Inferior parietal cortex (tissue), 1 donor: ENCODE measurements at regions not wholly inside any gene's neighbourhood (a gene's known extent, or its start where the extent isn't known, plus 50 kb on each side); places are given as distances from the start of the nearest gene placed in this dataset.
"Not testable (repeated sequence)": the region's sequence is repeated elsewhere in the genome, so short reads cannot be mapped to it uniquely, and the experiment has no call there.

ENCODE experiments used
- DNase-seq: peaks from one replicate; pipeline ENCODE4 v3.0.0-alpha.2; 2016; ENCODE audit errors: extremely low spot score

DNA sequence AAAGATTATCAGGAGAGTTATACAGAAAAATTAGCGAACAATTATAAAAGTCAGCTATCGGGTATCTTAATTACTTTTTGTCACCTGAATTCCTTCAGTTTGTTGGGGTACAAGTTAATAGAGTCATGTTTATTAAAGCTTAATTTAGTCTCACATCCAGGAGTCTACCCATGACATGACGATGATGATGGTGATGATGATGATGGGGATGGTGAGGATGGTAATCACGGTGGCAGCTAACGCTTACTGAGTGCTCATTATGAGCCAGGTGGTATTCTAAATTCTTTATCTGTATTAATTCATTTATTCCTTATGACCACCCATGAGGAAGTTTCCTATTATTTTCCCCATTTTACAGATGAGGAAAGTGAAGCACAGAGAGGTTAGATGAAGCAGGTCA lies 208.6 kb upstream of the KIF2A start:
- no peak for DNase-seq

DNA sequence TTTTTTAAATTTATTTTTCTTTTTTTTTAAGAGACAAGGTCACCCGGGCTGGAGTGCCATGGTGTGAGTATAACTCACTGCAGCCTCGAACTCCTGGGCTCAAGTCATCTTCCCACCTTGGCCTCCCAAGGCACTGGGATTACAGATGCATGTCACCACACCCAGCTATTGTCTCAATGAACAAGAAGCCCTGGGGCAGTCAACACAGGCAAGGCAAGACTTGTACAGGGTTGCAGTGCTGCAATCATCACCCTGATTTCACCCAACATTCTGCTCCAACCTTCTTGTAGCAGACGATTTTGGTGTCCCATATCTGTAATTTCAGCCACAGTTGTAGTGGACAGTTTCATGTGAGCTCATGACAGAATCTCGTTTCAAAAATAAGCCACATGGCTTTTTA lies 205.8 kb upstream of the KIF2A start:
- no peak for DNase-seq

DNA sequence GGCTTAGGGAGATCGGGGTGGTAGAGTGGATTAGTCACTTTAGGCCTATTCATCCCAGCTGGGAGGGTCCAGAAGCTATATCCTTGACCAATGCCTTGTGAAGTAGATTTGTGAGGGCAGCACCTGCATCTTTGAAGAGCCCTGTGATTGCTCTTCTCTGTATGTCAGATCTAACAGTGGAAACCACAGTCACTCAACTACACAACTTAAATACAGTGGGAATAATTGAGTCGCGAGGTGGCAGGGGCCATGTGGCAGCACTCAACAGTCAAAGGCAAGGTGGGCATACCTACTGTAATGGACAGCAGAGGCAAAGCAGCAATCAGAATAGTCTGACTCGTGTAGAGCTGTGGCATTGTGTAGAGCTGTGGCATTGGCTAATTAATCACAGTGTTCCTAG lies 202.1 kb upstream of the KIF2A start:
- DNase-seq, result not testable (repeated sequence)

DNA sequence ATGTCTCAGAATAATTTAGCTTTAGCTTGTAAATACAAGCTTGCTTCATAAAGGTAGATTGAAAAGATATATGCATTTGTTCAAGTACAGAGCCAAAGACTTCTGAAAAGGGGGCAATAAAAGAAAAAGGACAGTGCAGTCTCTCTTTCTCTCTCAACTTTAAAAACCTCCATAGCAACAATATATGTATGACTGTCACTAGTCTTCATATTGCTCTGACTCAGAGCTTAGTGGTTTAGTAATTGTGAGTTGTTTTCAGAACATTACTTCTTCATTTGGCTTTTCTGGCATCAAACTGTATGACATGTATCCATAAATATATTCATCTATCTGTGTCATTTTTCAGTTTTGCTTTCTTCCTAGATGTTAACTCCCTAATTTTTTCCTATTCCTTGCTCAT lies 194.6 kb upstream of the KIF2A start:
- DNase-seq, result no peak

DNA sequence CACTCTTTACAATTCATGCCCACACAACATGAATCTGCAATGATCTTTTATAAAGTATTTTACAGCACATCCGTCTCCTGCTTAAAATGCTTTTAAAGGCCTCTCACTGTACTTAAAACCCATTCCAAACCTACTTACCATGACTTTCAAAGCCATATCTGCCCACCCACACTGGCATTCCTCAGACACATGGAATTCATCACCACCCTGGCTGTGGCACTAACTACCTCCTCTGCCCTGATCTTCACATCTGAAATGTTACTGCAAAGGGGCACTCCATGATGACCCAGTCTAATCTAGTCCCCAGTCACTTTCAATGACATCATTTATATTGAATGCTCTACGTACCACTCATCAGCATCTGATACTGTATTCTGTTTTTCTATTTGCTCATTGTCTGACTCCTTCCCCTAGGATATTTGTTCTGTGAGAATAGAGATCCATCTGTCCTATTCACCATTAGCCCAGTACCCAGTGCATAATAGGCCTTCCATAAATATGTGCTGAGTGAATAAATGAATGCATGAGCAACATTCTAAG lies 193.2 kb upstream of the KIF2A start:
- DNase-seq, result no peak

DNA sequence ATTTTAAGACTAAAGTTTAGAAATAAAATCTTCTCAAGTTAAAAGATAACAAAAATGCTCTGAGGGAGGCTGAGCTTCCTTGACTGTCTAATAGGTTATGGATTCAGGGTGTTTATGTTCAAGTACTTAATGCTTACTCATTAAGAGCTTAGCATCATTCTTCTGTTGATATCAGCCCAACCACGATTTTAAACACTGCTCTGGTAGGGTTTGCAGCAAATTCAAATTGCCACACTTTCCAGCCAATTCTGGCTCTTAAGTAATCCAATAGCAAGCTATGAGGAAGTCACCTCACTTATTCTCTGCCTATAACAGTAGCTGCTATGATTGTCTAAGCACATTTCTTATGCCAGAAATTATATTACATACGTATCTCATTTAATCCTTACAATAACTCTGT lies 191.0 kb upstream of the KIF2A start:
- no peak for DNase-seq

DNA sequence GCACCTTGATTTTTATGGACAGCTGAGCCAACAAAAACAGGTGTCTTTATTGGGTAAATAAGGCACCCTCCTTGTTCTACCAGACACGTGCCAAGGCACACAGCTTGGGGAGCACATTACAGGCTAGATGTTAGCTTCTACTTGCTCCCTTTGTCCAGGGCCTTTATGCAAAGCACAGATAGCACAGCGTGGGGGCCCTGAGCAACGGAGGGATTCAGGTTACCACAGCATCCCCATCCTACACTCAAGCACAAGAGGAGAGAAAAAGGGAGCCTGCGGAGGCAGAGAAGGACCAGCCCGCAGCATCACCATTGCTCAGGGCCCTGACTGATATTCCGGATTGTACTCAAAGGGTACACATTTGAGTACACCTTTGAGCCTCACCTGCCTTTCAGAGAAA lies 181.7 kb upstream of the KIF2A start:
- DNase-seq, result no peak

DNA sequence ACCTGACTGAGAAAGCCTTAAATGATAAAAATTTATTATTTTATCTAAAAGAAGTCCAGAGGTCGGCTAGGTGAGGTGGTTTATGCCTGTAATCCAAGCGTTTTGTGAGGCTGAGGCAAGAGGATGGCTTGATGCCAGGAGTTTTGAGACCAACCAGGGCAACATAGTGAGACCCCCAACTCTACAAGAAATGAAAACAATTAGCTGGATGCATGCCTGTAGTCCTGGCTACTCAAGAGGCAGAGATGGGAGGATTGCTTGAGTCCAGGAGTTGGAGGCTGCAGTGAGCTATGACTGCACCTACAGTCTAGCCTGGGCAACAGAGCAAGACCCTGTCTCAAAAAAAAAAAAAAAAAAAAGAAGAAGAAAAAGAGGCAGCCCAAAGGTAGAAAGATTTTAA lies 179.9 kb upstream of the KIF2A start:
- DNase-seq, result no peak

DNA sequence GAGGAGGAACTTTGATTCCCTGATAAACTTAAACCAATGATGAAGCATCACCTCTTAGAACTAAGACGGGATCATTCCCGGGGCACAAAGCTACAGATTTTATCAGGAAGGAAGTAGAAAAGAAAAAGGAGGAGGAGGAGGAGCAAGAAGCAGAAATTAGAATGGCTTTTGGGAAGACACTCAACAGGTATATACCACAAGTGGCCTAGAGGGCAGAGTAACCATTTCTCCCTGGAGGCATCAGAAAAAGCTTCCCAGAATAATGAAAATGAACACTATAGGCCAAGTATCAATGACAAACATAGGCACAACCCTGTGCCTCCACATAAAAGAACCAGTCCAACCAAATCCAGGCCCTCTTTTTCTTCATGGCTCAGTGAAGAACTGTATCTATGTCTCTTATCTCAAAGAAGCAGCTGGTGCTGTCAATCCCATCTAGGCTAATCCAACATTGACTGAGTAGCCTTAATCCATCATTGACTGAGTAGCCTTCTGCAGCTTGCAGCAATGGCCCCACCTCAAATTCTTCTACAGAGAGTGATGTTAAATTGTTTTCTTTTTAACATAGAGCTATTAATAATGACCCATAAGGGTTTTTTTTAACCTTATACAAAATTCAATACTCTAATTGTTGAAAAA lies 178.8 kb upstream of the KIF2A start:
- DNase-seq, result no peak

DNA sequence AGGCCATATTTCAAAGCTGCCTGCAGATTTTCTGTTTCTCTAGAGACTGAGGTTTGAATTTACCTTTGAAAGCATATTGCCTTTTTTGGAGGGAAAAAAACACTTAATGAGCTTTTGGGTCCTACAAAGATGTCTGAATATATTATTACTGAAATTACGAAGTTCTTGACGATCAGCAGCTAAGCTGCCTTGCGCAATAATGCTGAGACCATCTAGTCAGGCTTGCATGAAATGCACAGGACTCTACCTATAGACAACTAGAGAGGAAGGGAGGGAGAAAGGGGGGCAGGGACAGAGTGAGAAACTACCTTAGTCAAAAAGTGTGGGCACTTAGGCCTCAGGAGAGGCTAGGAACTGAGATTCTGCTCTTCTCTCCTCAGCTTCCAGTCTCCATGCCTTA lies 175.9 kb upstream of the KIF2A start:
- DNase-seq, result no peak

DNA sequence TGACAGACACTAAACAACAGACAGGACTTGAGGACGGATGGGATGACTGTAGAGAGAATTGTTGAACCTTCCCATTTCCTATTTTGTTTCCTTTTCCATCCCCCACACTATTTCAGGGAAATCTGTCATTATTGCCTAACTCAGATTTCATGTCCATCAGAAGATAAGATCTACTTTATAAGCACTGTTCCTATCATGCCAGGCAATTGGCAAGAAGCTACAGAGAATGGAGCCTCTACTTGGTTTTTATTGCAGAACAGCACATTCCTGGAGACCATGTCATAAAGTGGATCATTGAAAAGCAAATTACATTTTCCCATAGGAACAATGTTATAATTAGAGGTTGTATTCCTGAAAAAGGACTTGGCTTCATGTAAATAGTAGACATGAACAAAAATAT lies 173.7 kb upstream of the KIF2A start:
- DNase-seq, result no peak

DNA sequence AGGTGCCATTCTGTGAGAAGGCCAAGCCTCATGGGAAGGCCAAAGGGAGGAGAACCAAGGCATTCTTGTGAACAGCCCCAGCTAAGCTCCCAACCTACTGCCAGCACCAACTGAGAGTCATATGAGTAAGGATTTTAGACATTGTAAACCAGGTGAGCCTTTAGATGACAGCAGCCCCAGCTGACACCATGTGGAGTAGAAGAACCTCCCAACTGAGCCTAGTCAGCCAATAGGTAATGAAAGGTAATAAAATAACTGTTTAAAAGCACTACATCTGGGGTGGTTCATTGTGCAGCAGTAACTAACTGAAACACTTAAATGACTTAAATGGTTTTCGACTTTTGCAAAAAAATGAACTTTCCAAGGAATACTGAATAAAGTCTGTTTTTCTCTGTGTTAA lies 172.6 kb upstream of the KIF2A start:
- no peak for DNase-seq

DNA sequence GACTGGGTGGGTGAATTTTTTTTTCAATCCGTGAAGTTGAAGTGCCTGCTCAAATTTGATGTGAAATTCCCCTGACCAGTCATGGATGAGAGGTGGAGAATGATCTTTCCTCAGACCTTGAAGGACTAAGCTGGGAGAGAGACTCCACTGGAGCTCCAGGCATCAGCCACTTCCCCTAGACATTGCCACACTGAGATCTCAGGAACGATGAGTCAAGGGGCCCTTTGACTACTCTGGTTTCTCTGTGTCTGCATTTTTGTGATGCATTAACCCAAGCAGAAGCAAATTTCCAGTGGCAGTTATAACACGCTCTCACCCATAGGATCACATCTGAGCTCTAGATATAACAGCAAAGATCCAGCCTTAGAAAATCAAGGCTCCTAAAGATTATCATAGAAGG lies 171.2 kb upstream of the KIF2A start:
- no peak for DNase-seq

DNA sequence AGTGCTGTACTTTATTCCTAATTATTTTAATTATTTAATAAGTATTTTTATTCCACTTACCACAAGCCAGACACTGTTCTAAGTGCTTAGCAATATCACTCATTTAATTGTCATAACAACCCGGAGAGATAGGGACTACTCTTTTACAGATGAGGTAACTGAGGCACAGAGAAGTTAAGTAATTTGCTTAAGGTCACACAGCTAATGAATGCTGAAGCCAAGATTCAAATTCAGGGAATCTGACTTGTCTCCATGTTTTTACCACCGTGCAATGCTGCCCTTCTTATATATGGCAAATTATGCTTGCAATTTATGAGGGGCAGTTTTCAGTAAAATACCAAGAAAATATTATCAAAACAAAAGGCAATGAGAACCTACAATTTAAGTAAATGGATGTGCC lies 168.4 kb upstream of the KIF2A start:
- DNase-seq, result no peak

DNA sequence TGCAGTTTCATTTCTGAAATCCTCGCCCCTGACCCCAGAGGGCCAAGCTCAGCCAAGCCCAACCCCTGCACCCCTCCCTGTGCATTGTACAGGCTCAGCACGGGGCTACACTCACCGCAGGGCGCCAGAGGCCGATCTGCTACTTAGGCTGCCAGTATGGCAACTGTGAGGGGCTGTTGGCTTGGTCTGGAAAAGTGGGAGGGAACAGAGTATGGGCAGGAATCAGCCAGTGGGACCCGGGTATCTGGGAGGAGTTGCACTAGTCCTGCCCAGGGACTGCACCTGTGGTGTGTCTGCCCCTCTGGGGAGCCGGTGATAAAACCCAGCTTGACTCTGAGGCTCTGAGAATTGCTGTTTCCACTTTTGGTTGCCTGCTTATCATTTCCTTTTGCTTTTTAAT lies 167.4 kb upstream of the KIF2A start:
- no peak for DNase-seq

DNA sequence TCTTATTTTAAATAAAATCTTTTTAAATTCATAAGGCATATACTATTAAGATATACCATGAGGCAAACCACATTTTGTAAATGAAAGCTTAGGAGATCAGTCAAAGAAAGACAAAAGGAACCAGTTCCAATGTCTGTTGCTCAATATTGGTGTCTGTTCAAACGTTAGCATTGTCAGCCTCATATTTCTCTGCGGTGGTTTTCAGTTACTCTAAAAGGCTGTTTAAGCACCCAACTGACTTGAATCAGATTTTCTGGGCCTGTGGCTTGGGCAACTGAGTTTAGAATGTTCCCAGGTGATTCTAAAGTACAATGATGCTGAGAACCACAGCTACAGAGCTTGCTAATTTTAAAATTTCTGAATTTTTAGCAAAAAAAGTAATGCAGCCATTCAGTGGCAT lies 166.3 kb upstream of the KIF2A start:
- DNase-seq, result no peak

DNA sequence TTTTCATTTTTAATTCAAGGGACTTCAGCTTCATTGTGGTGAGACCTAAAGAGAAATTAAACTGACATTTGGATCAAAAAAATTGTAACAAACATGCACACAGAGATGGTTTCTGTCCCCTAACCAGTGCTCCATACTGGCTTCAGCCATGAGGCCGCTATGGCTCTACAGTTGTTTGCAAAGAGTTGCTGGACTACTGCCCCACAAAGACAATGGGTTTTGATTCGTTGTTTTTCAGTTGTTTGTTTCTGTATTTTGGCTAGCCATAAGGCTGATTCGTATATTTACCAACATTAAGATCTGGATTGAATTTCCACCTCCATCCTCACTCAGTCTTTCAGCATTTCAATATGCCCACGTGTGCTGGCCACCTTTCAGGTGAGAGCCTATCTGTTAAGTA lies 163.7 kb upstream of the KIF2A start:
- peak; percentile 21 for DNase-seq

DNA sequence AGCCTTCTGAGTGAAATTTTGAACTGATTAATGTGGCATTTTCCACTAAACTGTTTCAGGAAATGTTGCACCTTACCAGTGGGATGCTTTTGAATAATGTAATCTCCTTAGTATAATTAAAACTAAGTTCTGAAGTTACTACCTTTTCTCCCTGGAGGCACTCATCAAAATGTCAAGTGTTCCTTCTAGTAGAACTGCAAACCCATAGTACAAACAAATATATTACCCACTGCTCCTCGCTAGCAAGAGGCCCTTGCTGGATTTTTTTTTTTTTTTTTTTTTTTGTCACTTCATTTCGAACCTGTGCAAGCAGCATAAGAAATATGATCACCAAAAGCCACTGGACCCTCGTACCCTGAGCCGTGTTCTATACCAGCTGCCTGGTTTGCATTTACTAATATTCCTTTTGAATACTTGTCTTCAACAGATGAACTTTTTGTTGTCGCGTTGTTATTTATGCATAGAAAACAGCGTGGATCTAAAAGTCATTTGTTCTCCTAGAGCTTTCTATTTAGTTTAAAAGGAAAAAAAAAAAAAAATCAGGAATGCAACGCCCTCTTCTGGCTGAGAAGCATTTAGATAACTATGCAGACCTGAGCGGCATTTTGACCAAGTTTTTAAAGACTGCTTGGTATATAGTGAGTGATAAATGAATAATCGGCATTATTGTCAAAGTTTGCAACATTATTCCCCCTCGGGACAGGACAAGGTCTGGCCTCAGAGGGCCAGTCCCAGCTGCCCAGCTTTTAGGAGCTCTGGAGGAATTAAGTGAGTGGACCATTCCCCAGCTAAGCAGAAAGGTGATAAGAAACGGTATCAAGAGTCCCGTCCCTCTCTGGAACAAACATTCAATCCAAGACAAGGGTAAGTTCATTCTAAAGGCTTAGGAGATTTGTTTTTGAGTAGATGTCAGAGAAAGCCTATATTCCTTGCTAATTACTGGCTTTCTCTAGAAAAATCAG lies 162.5 kb upstream of the KIF2A start:
- peak; percentile 79 for DNase-seq

DNA sequence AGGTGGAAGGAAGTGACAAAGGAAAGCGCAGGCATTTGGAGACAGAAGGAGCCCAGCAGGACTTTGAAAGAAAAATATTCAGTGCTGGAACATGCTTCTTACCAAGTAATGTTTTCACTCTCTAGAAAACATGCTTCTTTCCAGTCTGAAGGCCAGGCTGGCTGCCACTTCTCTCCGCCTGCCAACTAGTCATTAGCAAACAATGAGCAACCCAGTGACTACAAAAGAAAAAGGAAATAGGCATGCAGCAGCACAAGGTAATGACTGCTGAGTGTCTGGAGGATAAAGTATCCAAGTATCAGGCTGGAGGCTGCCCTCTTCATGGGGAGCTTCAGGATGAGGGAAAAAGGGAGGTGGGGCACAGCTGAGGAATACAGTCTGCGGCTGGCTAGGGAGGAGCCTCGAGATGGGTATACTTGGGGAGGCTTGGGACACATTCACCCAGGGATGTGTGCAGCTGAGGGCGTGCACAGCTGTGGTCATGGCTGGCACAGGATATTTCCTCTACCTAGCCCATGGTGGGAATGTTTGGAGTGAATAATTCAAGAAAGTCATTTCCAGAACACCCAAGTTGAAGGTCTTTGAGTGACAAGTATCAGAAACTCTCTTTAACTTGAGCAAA lies 161.5 kb upstream of the KIF2A start:
- peak; percentile 53 for DNase-seq

DNA sequence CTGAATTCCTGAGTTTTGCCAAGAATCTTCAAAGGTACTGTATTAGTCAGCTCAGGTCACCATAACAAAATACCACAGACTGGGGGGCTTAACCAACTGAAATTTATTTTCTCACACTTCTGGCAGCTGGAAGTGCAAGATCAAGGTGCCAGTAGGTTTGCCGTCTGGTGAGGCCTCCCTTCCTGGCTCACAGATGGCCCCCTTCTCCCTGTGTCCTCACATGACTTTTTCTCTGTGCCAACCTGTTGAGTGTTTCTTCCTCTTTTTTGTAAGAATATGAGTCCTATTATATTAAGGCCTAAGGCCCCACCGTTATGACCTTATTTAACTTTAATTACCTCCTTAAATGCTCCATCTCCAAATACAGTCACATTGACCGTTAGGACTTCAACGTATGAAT lies 156.1 kb upstream of the KIF2A start:
- no peak for DNase-seq

DNA sequence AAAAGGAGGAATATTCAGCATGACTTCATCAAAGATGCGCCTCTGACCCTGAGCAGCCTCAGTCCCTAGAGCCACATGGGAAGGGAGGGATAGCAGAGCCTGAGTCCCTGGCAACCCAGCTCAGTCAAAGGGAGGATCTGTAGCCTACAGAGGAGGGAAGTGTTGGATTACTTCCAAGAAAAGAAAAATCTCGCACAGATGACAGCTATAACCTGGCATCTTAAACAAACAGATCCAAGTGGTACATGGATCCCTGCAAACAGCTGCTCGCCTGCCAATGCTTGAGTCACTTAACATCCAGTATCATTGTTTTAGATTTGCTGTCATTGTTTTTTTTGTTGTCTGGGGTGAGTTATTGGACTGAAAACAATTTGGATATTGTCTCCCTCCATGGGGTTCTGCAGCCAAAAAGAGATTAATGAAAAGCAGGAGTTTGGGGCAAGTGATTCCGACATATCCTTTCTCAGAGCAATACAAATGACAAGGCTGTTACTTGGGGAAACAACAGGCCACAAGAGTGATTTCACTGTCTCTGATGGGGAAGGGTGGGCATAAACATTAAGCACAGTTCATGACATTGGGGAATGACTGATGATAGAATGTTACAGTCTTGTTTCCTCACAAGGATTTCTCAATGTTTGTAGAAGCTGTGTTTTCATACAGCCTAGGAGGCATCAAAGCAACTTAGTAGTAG lies 153.5 kb upstream of the KIF2A start:
- DNase-seq, result no peak

DNA sequence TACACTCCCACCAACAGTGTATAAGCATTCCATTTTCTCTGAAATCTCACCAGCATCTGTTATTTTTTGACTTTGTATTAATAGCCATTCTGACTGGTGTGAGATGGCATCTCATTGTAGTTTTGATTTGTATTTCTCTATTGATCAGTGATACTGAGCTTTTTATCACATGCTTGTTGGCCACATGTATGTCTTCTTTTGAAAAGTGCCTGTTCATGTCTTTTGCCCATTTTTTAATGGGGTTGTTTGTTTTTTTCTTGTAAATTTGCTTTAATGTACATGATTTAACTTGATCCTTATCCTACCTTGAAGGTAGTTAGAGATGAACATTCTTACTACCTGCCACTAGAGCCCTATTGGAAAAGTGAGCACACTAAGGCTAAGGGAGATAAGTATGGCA lies 151.2 kb upstream of the KIF2A start:
- DNase-seq, result no peak
